ENCODE measurements at regions not wholly inside any gene's neighbourhood (a gene's known extent, or its start where the extent isn't known, plus 50 kb on each side); places are given as distances from the start of the nearest gene placed in this dataset.
"Not testable (repeated sequence)": the region's sequence is repeated elsewhere in the genome, so short reads cannot be mapped to it uniquely, and the experiment has no call there.

GRCh38 chr2:189976488-189976887, 86.0 kb downstream of the MSTN start:
- not testable (repeated sequence) for TF ChIP-seq EZH2 (optimal IDR thresholded peaks at IDR 0.05; ENCODE audit: low read depth, low read length)
- TF ChIP-seq, protein P1, sequence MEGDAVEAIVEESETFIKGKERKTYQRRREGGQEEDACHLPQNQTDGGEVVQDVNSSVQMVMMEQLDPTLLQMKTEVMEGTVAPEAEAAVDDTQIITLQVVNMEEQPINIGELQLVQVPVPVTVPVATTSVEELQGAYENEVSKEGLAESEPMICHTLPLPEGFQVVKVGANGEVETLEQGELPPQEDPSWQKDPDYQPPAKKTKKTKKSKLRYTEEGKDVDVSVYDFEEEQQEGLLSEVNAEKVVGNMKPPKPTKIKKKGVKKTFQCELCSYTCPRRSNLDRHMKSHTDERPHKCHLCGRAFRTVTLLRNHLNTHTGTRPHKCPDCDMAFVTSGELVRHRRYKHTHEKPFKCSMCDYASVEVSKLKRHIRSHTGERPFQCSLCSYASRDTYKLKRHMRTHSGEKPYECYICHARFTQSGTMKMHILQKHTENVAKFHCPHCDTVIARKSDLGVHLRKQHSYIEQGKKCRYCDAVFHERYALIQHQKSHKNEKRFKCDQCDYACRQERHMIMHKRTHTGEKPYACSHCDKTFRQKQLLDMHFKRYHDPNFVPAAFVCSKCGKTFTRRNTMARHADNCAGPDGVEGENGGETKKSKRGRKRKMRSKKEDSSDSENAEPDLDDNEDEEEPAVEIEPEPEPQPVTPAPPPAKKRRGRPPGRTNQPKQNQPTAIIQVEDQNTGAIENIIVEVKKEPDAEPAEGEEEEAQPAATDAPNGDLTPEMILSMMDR (IDR thresholded peaks at IDR 0.05; ENCODE audit: low read length), result not testable (repeated sequence)

Measured in MM.1S (cell line).